NOMO-1 treated with dmso at 0.1 percent for 144 hours (cell line): ENCODE measurements at regions not wholly inside any gene's neighbourhood (a gene's known extent, or its start where the extent isn't known, plus 50 kb on each side); places are given as distances from the start of the nearest gene placed in this dataset.

Experiments used
- DNase-seq: peaks from one replicate; lab custom pipeline; 2025; ENCODE audit not compliant: unreplicated experiment; lab: John Stamatoyannopoulos, UW

DNA sequence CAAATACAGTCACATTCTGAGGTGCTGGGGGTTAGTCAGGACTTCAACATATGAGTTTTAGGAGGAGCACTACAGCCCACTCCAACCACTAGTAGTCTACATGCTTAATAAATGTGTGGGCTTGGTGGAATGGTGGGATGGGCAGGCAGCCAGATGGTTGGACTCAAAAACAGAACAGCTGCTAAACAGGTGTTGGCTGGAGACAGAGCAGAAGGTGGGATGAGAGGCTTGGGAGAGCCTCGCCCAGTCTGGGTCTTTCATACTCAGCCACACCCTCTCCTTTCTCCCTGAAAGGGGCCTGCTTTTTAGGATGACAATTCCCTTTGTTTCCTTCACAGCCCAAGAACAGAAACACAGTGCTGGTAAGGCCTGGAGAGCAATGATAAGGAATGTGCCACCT, 143.9 kb upstream of the KLHL29 start:
- no peak for DNase-seq

GRCh38 chr2:23241611-23242245, 143.3 kb upstream of the KLHL29 start:
- no peak for DNase-seq

DNA sequence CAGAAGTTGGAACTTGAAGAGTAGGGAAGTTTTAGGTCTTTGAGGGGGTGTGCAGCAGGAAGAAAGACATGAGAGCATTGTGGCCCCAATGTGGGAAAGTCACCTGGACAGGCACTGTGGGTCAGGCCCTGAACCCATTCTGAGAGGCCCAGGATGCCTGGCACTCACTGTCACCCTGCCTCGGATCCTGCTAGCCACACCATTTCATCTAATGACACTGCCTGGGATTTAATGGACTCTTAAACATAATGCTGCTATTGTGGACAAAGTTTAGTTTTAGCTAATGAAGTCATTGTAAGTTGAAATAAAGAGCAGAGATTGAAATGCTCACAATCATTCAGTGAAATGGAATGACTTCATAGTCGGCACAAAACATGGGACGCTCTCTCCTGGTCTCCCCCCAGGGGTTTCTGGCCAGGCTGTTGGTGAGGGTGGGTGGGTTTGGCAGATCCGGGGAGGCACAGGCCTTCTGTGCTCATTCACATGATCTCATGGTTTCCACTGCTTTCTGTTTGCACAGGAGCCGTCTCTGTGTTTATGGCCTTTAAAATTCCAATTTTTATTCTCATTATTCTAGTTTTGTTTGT, 141.8 kb upstream of the KLHL29 start:
- no peak for DNase-seq

- DNase-seq = no peak
Observed at GRCh38 chr2:23244617-23245016, 140.4 kb upstream of the KLHL29 start.

- DNase-seq = no peak
Observed at GRCh38 chr2:23246992-23247683, 137.8 kb upstream of the KLHL29 start.

DNA sequence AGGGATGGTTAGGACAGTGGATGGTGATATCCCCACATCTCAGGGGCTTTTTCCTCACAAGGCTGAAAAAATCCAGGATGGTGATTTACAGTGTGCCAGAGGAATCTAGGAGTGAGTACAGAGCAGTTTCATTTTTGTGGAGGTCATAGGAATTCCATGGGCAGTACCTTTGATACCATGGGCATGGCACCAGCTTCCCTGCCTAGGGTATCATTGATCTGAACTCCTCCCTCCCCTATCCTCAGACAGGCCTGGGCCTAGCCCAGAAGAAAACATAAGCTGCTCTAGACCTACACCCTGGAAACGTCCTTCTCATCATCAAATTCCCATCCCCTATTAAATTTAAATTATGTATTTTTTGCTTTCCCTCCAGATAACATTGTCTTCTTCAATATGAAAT, 136.3 kb upstream of the KLHL29 start:
- DNase-seq = no peak

DNA sequence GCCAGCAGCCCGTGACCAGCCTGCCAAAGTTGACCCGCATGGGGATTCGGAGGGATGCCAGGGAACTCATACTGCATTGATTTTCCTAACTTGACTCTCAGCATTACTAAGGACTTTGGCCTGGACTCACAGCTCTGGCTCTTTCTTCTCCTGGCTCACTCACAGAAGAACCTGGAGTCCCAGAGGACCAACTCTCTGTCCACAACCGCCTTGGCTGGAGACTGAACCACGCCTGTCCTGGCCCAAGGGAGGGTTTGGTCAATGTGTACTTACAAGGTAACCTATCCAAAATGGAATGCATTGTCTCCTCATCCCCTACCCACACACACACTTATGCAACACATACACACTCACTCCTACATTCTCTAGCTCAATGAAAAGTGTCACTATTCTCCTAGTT, 135.6 kb upstream of the KLHL29 start:
- DNase-seq = no peak

DNA sequence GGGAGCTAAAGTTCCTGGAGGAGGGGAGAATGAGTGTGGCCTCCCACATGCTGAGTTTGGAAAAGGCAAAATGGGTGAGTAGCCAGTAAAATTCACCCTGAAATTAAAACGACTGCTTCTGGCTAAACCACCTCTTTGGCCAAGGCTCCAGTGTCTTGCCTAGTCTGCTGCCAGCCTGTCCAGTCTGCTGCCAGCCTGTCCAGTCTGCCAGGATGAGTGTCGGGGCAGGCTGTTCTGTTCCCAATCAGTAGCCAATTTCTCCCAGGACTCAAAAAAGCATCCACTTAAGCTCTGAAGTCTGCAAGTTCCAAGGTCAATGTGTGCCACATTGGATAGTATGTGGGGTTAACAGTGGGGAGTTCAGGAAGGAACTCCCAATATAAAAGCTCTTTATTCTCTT, 134.6 kb upstream of the KLHL29 start:
- no peak for DNase-seq

- DNase-seq = no peak
Observed at GRCh38 chr2:23256643-23257042, 128.3 kb upstream of the KLHL29 start.

DNA sequence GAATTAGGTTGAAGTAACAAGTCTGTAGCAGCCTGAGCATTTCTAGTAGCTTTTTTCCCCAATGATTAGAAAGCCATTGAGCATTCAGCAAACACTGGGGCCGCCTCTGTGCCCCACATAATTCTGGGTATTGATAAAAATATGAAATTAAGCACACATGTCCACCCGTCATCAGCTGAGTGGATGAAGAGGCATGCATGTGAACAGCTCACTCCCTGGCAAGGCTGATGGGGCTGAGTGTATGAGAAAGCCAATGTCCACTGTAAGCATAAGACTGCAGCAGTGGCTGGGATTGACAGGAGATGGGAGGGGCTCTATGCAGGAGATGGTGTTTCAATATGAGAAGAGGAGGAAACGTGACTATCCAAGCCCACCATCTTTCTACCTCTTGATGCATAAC, 124.4 kb upstream of the KLHL29 start:
- DNase-seq = no peak

DNA sequence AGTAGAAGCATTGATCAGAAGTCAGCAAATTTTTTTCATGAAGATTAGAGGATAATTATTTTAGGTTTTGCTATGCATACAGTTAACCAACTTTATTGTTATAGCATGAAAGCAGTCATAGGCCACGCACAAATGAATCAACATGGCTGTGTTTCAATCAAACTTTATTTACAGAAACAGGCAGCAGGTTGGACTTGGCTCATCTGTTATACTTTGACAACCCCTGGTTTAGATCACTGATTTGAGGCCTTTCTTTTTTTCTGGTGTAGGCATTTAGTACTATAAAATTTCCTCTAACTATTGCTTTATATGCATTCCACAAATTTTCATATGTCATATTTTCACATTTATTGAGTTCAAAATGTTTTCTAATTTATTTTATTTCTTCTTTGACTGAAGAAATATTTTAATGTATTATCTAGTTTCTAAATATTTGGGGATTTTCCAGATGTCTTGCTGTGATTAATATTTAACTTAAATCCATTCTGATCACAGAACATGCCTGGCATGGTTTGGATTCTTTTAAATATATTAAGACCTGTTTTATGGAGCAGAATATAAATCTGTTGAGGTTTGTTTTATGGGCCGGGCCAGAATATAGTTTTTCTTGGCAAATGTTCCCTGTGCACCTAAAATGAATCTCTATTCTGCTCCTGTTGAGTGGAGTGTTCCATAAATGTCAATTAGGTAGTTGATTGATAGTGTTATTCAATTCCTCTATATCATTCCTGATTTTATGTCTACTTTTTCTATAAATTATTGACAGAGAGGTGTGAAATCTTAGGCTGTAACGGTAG, 116.3 kb upstream of the KLHL29 start:
- no peak for DNase-seq

DNA sequence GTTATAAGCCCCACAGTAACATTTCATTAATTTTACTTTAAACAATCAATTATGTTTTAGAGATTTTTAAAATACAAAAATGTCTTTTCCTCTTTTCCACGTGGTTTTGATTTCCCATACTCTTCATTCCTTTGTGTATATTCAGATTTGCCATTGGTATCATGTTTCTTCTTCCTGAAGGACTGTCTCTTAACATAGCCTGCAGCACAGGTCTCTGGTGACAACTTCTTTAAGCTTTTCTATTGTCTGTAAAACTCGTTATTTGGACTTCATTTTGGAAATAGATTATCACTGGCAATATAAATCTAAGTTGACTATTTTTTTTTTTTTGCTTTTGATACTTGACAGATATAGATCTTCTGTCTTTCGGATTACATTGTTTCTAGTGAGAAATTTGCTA, 115.2 kb upstream of the KLHL29 start:
- DNase-seq = no peak

DNA sequence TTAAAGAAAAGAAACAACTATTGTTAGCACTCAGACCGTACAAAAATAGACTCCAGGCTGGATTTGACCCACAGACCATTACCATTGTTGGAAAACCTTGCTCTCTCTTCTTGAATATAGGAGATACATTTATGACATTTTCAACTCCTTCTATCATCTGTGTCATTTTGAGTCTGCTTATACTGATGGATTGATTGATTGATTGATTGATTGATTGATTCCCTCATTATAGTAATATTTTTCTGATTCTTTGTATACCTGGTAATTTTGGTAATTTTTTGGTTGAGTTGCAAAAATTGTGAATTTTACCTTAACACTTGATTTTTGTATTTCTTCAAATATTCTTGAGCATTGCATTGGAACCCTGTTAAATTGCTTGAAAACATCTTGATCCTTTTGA, 114.2 kb upstream of the KLHL29 start:
- DNase-seq = no peak

DNA sequence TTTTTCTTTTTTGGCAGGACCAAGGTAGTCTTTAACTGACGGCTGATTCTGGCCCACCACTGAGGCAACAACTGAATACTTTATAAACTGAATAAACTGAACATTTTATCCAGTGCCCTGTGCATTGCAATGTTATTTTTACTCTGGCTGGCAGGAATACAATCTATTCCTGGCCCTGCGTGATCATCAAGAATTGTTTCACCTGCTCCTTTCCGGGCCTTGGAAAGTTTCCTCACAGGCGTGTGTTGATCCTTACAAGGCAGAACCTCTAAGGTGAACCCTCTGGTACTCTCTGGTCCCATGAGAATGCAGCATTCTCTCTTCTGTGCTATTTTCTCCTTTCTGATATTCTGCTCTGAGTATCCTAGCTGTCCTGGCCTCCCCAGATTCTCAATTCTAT, 113.7 kb upstream of the KLHL29 start:
- DNase-seq = no peak

GRCh38 chr2:23273786-23274185, 111.2 kb upstream of the KLHL29 start:
- no peak for DNase-seq

GRCh38 chr2:23280401-23280800, 104.6 kb upstream of the KLHL29 start:
- no peak for DNase-seq

DNA sequence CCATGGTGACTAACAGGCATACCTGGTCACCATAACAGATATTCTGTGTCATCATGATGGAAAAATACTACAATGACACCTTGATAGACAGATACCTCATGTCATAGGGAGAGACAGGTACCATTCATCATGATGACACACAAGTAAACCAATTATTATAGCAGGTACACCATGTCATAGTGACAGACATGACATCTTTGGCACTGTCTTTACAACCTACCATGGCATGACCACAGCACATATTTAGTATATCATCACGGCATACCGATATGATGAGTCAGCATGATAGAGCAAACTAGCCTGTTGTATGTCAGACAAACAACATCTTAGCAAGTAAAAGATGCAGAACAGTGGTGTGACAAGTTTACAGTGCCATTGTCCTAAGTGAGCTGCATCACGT, 101.3 kb upstream of the KLHL29 start:
- no peak for DNase-seq

- DNase-seq = no peak
Observed at GRCh38 chr2:23285091-23285800, 99.7 kb upstream of the KLHL29 start.

GRCh38 chr2:23286031-23286757, 98.8 kb upstream of the KLHL29 start:
- DNase-seq = no peak
